ENCODE measurements at regions not wholly inside any gene's neighbourhood (a gene's known extent, or its start where the extent isn't known, plus 50 kb on each side); places are given as distances from the start of the nearest gene placed in this dataset.
"Not testable (repeated sequence)": the region's sequence is repeated elsewhere in the genome, so short reads cannot be mapped to it uniquely, and the experiment has no call there.

DNA sequence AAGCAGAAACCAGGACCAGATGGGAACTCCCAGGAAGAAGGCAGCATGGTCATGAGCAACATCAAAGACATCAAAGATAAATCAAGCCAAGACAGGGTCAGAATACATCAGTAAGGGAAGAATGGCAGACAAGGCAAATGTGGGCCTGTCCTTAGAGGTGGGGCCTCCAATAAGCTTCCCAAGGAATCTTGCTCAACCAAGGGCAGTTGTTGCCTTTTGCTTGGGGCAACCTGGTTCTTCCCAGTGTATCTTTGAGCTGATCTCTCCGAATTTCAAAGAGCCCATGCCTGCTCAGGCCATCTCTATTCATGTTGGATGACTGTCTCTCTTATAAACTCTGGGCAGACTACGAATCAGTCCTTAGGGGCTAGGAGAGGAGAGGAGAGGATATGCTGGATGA lies 68.4 kb upstream of the HABP2 start:
- H3K36me3 ChIP-seq (ENCODE audit: control insufficient read depth, insufficient read depth, low read length), result no peaks in the 10 kb centered on the region
- no peaks in the 10 kb centered on the region for H3K27me3 ChIP-seq (ENCODE audit: control insufficient read depth, insufficient read depth, low read length)
- DNase-seq (ENCODE audit: low read depth in 4 of 6, low spot score in 6 of 6), result no peak
- H3K27ac ChIP-seq (ENCODE audit: low read depth, low read length), result no peak overlapping the region
- H3K9me3 ChIP-seq (ENCODE audit: control insufficient read depth, insufficient read depth, low read length), result peaks cover 8% of the 10 kb centered on the region
- no peak overlapping the region for H3K4me3 ChIP-seq (ENCODE audit: low read depth, low read length)
- no peaks in the 10 kb centered on the region for H3K4me1 ChIP-seq (ENCODE audit: control insufficient read depth, insufficient read depth, low read length)
- 100% methylated on average over 2 of the region's 2 CpGs for WGBS (ENCODE audit: insufficient coverage)

DNA sequence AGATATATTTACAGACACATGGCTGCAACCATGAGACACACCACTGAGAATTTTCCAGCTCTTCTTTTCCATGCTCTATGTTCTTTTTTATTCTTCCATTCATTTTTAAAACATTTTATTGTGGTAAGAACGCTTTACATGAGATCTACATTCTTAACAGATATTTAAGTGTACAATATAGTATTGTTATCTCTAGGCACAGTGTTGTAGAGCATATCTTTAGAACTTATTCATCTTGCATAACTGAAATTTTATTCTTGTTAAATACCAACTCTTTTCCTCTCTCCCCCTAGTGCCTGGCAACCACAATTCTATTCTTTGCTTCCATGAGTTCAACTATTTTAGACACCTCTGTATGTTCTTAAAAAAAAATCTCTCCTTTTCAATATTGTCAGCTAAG lies 67.1 kb upstream of the HABP2 start:
- no peaks in the 10 kb centered on the region for H3K9me3 ChIP-seq (ENCODE audit: control insufficient read depth, insufficient read depth, low read length)
- no peak for DNase-seq (ENCODE audit: low read depth in 4 of 6, low spot score in 6 of 6)
- no peaks in the 10 kb centered on the region for H3K4me1 ChIP-seq (ENCODE audit: control insufficient read depth, insufficient read depth, low read length)
- no peaks in the 10 kb centered on the region for H3K36me3 ChIP-seq (ENCODE audit: control insufficient read depth, insufficient read depth, low read length)
- H3K27ac ChIP-seq (ENCODE audit: low read depth, low read length), result no peak overlapping the region
- WGBS (ENCODE audit: insufficient coverage), result no CpG with 5 or more reads among the region's 1 CpG
- no peaks in the 10 kb centered on the region for H3K27me3 ChIP-seq (ENCODE audit: control insufficient read depth, insufficient read depth, low read length)
- no peak overlapping the region for H3K4me3 ChIP-seq (ENCODE audit: low read depth, low read length)

DNA sequence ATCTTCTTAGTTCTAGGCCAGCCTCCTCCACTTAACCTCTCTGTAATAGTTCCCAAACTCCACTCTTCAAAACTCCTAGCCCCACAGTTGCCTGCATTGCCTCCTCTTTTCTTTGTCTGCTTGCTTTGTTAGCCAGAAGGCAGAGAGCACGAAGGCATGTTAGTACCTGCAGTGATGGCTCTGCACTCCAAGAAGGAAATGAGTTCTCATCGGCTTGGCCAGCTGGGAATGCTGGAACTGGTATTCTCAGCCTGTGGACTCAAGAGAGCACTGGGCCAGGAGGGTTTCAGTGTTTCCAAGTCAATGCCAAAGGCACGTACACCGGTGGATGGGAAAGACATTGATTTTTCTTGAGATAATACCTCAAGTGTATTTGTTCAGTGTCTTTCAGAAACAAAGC lies 66.3 kb upstream of the HABP2 start:
- WGBS (ENCODE audit: insufficient coverage), result 82% methylated on average over 3 of the region's 4 CpGs
- no peaks in the 10 kb centered on the region for H3K4me1 ChIP-seq (ENCODE audit: control insufficient read depth, insufficient read depth, low read length)
- no peak overlapping the region for H3K27ac ChIP-seq (ENCODE audit: low read depth, low read length)
- no peaks in the 10 kb centered on the region for H3K9me3 ChIP-seq (ENCODE audit: control insufficient read depth, insufficient read depth, low read length)
- H3K4me3 ChIP-seq (ENCODE audit: low read depth, low read length), result no peak overlapping the region
- DNase-seq (ENCODE audit: low read depth in 4 of 6, low spot score in 6 of 6), result no peak
- no peaks in the 10 kb centered on the region for H3K27me3 ChIP-seq (ENCODE audit: control insufficient read depth, insufficient read depth, low read length)
- H3K36me3 ChIP-seq (ENCODE audit: control insufficient read depth, insufficient read depth, low read length), result no peaks in the 10 kb centered on the region

GRCh38 chr10:113487154-113487553 lies 65.7 kb upstream of the HABP2 start:
- H3K27me3 ChIP-seq (ENCODE audit: control insufficient read depth, insufficient read depth, low read length), result no peaks in the 10 kb centered on the region
- DNase-seq (ENCODE audit: low read depth in 4 of 6, low spot score in 6 of 6), result no peak
- no peak overlapping the region for H3K4me3 ChIP-seq (ENCODE audit: low read depth, low read length)
- WGBS (ENCODE audit: insufficient coverage), result no CpG with 5 or more reads among the region's 1 CpG
- no peaks in the 10 kb centered on the region for H3K9me3 ChIP-seq (ENCODE audit: control insufficient read depth, insufficient read depth, low read length)
- H3K27ac ChIP-seq (ENCODE audit: low read depth, low read length), result no peak overlapping the region
- no peaks in the 10 kb centered on the region for H3K4me1 ChIP-seq (ENCODE audit: control insufficient read depth, insufficient read depth, low read length)
- H3K36me3 ChIP-seq (ENCODE audit: control insufficient read depth, insufficient read depth, low read length), result no peaks in the 10 kb centered on the region

DNA sequence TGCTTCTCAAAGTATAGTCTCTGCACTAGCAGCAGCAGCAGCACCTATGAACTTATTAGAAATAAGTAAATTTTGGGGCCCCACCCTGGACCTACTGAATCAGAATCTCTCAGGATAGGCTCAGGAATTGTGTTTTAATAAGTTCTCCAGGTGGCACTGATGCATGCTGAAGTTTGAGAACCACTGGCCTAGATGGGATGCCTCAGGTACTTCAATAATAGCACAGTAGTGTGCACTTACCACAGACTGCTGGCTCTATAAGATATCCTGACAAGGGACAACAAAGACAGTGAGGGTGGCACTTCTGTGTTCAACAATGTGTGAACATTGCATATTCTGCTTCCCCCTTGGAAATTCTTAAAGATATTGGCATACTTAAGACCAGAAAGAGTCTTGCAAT lies 64.7 kb upstream of the HABP2 start:
- no peak for DNase-seq (ENCODE audit: low read depth in 4 of 6, low spot score in 6 of 6)
- H3K4me1 ChIP-seq (ENCODE audit: control insufficient read depth, insufficient read depth, low read length), result peaks cover 4% of the 10 kb centered on the region

GRCh38 chr10:113489522-113489921 lies 63.3 kb upstream of the HABP2 start:
- not testable (repeated sequence) for DNase-seq (ENCODE audit: low read depth in 4 of 6, low spot score in 6 of 6); H3K27me3 ChIP-seq (ENCODE audit: control insufficient read depth, insufficient read depth, low read length); H3K36me3 ChIP-seq (ENCODE audit: control insufficient read depth, insufficient read depth, low read length); H3K27ac ChIP-seq (ENCODE audit: low read depth, low read length); H3K9me3 ChIP-seq (ENCODE audit: control insufficient read depth, insufficient read depth, low read length); H3K4me3 ChIP-seq (ENCODE audit: low read depth, low read length); H3K4me1 ChIP-seq (ENCODE audit: control insufficient read depth, insufficient read depth, low read length)
- WGBS (ENCODE audit: insufficient coverage), result 80% methylated on average over 1 of the region's 2 CpGs

More for the DNA sequence above, 64.7 kb upstream of the HABP2 start:
- H3K27ac ChIP-seq (ENCODE audit: low read depth, low read length), result no peak overlapping the region
- no peak overlapping the region for H3K4me3 ChIP-seq (ENCODE audit: low read depth, low read length)
- H3K36me3 ChIP-seq (ENCODE audit: control insufficient read depth, insufficient read depth, low read length), result no peaks in the 10 kb centered on the region
- H3K9me3 ChIP-seq (ENCODE audit: control insufficient read depth, insufficient read depth, low read length), result no peaks in the 10 kb centered on the region
- no peaks in the 10 kb centered on the region for H3K27me3 ChIP-seq (ENCODE audit: control insufficient read depth, insufficient read depth, low read length)

DNA sequence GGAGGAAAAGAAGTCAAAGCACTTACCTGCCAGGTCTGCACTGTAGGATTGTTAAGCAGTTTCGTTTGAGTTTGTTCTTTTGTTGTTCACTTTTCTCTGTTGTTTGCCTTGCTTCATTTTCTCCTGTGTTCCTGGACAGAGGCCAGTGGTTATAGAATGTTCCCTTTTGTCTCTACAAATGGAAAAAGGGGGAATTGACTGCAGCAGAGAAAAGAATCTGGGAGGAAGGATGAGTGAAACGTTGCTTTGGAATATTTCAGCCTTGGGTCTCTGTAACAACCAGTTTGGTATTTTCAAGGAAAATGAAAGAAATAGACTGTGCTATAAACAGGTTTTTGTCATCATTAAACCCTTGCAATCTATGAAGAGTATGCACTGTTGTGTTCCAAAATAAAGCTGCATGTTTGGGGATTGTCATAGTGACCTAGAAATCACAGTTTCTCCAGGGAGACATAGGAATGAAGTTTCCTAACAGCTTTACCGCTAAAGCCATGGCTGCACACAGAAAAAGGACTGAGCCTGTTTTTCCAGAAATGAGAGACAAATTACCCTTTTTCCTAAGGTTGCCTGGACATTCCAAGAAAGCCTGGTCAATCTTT lies 60.8 kb upstream of the HABP2 start:
- H3K9me3 ChIP-seq (ENCODE audit: control insufficient read depth, insufficient read depth, low read length), result no peaks in the 10 kb centered on the region
- peaks cover 18% of the 10 kb centered on the region for H3K4me1 ChIP-seq (ENCODE audit: control insufficient read depth, insufficient read depth, low read length)
- H3K27me3 ChIP-seq (ENCODE audit: control insufficient read depth, insufficient read depth, low read length), result no peaks in the 10 kb centered on the region
- H3K4me3 ChIP-seq (ENCODE audit: low read depth, low read length), result no peak overlapping the region
- peak in 2 of 6 donors; percentile 34 to 55 for DNase-seq (ENCODE audit: low read depth in 4 of 6, low spot score in 6 of 6)
- no peaks in the 10 kb centered on the region for H3K36me3 ChIP-seq (ENCODE audit: control insufficient read depth, insufficient read depth, low read length)
- WGBS (ENCODE audit: insufficient coverage), result 14% methylated on average over 3 of the region's 3 CpGs
- H3K27ac ChIP-seq (ENCODE audit: low read depth, low read length), result no peak overlapping the region

DNA sequence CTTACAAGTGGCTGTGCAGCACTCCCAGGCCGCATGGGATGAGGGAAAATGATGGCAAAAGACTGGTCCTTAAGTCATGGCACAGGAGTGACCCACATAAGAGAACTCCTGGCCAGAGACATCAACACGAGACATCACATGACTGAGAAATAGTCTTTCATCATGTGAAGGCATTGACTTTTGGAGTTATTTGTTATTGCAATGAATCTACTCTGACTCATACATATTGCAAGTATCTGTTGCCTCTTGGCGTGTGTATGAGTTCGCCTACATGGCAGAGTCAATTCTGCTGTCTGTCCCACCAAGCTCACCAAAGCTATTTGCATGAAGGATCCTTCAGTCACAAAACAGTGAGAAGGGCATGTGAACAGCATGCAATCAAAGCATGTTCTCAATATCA lies 59.7 kb upstream of the HABP2 start:
- Histone ChIP-seq H3K9me3 (ENCODE audit: control insufficient read depth, insufficient read depth, low read length) (no peaks in the 10 kb centered on the region), H3K36me3 (ENCODE audit: control insufficient read depth, insufficient read depth, low read length) (no peaks in the 10 kb centered on the region), H3K27ac (ENCODE audit: low read depth, low read length) (no peak overlapping the region), H3K4me1 (ENCODE audit: control insufficient read depth, insufficient read depth, low read length) (peaks cover 18% of the 10 kb centered on the region), H3K4me3 (ENCODE audit: low read depth, low read length) (no peak overlapping the region), H3K27me3 (ENCODE audit: control insufficient read depth, insufficient read depth, low read length) (no peaks in the 10 kb centered on the region)
- DNase-seq (ENCODE audit: low read depth in 4 of 6, low spot score in 6 of 6), result no peak
- WGBS (ENCODE audit: insufficient coverage), result 92% methylated on average over 2 of the region's 4 CpGs

DNA sequence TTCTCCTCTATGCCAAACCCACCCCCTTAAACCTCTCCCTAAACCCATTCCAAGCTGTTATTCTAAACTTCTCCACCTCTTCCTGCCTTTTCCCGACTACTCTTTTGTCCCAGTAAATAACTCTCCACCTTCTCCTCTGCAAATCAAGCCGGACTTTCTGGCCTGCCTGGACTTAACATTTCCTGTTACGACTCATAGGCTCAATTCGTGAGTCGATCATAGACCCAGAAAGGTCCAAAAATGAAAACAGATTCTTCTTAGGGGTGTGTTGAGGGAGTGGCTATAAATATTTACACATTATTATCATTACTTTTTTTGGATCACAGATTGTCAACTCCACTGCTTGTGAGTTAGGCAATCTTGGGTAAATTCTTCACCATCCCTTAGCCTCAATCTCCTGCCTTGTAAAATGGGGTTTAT lies 59.0 kb upstream of the HABP2 start:
- 63% methylated on average over 1 of the region's 5 CpGs for WGBS (ENCODE audit: insufficient coverage)
- H3K9me3 ChIP-seq (ENCODE audit: control insufficient read depth, insufficient read depth, low read length), result no peaks in the 10 kb centered on the region
- no peak overlapping the region for H3K27ac ChIP-seq (ENCODE audit: low read depth, low read length)
- no peak for DNase-seq (ENCODE audit: low read depth in 4 of 6, low spot score in 6 of 6)
- peaks cover 18% of the 10 kb centered on the region for H3K4me1 ChIP-seq (ENCODE audit: control insufficient read depth, insufficient read depth, low read length)
- H3K4me3 ChIP-seq (ENCODE audit: low read depth, low read length), result no peak overlapping the region
- H3K27me3 ChIP-seq (ENCODE audit: control insufficient read depth, insufficient read depth, low read length), result no peaks in the 10 kb centered on the region
- H3K36me3 ChIP-seq (ENCODE audit: control insufficient read depth, insufficient read depth, low read length), result no peaks in the 10 kb centered on the region

DNA sequence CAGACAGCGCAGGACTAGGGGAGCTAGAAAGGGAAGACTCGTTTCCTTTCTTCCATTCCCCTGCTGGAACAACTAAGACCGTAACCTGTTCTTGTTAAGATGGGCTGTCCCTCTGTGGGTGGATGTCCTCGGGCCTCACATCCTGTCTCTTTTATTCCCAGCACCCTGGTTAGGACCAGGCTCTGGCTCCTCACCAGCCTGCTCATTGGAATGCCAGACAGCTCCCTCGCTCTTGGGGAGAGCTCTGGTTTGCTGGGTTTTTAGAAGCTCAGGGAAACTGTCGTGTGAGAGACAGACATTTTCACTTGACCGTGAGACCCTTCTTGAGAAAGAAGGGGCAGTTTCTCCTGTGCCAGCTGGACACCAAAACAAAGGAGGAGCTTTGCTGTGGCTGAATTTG lies 58.1 kb upstream of the HABP2 start:
- 24% methylated on average over 3 of the region's 7 CpGs for WGBS (ENCODE audit: insufficient coverage)
- Histone ChIP-seq H3K4me3 (ENCODE audit: low read depth, low read length) (no peak overlapping the region), H3K4me1 (ENCODE audit: control insufficient read depth, insufficient read depth, low read length) (peaks cover 18% of the 10 kb centered on the region), H3K9me3 (ENCODE audit: control insufficient read depth, insufficient read depth, low read length) (no peaks in the 10 kb centered on the region), H3K36me3 (ENCODE audit: control insufficient read depth, insufficient read depth, low read length) (no peaks in the 10 kb centered on the region), H3K27me3 (ENCODE audit: control insufficient read depth, insufficient read depth, low read length) (no peaks in the 10 kb centered on the region), H3K27ac (ENCODE audit: low read depth, low read length) (no peak overlapping the region)
- DNase-seq (ENCODE audit: low read depth in 4 of 6, low spot score in 6 of 6), result peak in 5 of 6 donors; percentile 31 to 79 (median 48)
